GM20000 (cell line): ENCODE measurements at regions not wholly inside any gene's neighbourhood (a gene's known extent, or its start where the extent isn't known, plus 50 kb on each side); places are given as distances from the start of the nearest gene placed in this dataset.
"Not testable (repeated sequence)": the region's sequence is repeated elsewhere in the genome, so short reads cannot be mapped to it uniquely, and the experiment has no call there.

Experiments used
- DNase-seq: peaks from one replicate; pipeline ENCODE4 v3.0.0; 2012; ENCODE audit warnings: low spot score
- TF ChIP-seq, protein P1 (sequence below): IDR thresholded peaks from 2 replicates; pipeline ENCODE4 v1.5.1; 2012; ENCODE audit warnings: mild to moderate bottlenecking, control low read depth; ENCODE audit errors: extremely low read depth, missing control alignments

- TF ChIP-seq, protein P1, sequence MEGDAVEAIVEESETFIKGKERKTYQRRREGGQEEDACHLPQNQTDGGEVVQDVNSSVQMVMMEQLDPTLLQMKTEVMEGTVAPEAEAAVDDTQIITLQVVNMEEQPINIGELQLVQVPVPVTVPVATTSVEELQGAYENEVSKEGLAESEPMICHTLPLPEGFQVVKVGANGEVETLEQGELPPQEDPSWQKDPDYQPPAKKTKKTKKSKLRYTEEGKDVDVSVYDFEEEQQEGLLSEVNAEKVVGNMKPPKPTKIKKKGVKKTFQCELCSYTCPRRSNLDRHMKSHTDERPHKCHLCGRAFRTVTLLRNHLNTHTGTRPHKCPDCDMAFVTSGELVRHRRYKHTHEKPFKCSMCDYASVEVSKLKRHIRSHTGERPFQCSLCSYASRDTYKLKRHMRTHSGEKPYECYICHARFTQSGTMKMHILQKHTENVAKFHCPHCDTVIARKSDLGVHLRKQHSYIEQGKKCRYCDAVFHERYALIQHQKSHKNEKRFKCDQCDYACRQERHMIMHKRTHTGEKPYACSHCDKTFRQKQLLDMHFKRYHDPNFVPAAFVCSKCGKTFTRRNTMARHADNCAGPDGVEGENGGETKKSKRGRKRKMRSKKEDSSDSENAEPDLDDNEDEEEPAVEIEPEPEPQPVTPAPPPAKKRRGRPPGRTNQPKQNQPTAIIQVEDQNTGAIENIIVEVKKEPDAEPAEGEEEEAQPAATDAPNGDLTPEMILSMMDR: no peak
Measured at GRCh38 chr14:71395636-71396035, 488.4 kb downstream of the PCNX1 start.

GRCh38 chr14:71396050-71396677 is 488.9 kb downstream of the PCNX1 start:
- DNase-seq: no peak
- TF ChIP-seq, protein P1: no peak

More at GRCh38 chr14:71395636-71396035, 488.4 kb downstream of the PCNX1 start:
- DNase-seq: no peak

DNA sequence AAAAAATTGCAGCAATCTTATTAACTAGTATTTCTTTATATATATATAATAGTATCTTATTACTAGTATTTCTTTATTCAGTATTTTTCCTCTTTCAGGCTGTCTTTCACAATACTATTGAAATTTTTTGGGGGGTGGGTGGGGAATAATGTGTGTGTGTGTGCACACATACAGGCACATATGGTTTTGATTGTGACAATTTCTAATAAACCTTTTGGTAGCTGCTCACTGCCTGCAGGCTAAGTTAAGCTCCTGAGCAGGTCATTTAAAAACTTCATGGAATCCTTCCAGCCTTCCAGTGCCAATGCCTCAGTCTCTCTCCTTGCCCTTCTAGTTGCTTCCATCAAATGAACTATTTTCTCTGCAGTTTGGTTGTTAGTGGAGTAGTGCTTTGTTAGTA is 490.1 kb downstream of the PCNX1 start:
- TF ChIP-seq, protein P1: no peak
- DNase-seq: no peak

DNA sequence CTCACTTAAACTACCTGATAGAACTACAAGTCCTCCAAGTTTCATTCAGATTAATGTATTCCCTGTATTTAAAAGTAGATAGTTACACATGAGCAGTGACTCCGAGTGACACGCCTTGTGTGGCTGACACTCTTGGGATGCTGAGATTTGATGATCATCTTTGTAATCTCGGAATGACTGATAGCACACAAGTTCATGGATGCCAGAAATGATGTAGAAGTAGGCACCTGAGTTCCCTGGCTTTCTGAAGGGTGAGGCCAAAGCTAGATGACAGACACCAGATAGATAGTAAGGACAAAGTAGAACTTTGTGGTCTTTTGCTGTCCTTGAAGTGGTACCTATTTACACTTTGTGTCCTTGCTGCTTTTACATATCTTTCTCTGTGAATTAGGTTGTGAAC is 491.2 kb downstream of the PCNX1 start:
- DNase-seq: no peak
- TF ChIP-seq, protein P1: no peak

GRCh38 chr14:71399057-71399487 is 491.8 kb downstream of the PCNX1 start:
- TF ChIP-seq, protein P1: no peak

GRCh38 chr14:71400871-71401321 is 493.6 kb downstream of the PCNX1 start:
- peak; percentile 13 for DNase-seq
- TF ChIP-seq, protein P1: no peak

More at GRCh38 chr14:71399057-71399487, 491.8 kb downstream of the PCNX1 start:
- peak; percentile 52 for DNase-seq

GRCh38 chr14:71402415-71402814 is 495.2 kb downstream of the PCNX1 start:
- not testable (repeated sequence) for DNase-seq

- peak; percentile 27 for DNase-seq
- TF ChIP-seq, protein P1: no peak
Measured at GRCh38 chr14:71403656-71404055, 496.4 kb downstream of the PCNX1 start.
